Endometrium (tissue), 2 donors: ENCODE measurements at regions not wholly inside any gene's neighbourhood (a gene's known extent, or its start where the extent isn't known, plus 50 kb on each side); places are given as distances from the start of the nearest gene placed in this dataset.
"Not testable (repeated sequence)": the region's sequence is repeated elsewhere in the genome, so short reads cannot be mapped to it uniquely, and the experiment has no call there.

Experiments
- FAIRE-seq: peaks from 2 replicates; lab custom pipeline; 2012; peaks lifted over from hg19 to GRCh38; lab: Jason Lieb, UNC
- donor health status: control.
- donor health status: control.

DNA sequence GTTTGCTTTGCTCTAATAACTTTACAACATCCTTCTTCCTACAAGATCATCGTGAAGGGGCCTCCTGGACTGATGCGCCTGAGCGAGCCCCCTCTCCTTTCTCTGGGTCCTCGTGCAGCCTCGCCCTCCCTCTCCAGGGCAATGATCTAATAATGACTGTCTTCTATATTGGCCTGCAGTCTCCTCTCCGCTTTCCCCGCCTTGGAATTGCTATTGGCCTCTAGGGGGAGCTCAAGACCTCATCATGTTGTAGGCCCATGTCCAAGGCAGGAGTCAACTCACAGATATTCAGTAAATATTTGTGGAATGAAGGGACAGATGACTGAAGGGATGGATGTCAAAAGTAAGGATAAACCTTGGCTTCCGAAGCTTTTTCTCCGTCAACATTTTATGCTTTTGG lies 1180.3 kb downstream of the TYW1 start:
- no peak for FAIRE-seq

DNA sequence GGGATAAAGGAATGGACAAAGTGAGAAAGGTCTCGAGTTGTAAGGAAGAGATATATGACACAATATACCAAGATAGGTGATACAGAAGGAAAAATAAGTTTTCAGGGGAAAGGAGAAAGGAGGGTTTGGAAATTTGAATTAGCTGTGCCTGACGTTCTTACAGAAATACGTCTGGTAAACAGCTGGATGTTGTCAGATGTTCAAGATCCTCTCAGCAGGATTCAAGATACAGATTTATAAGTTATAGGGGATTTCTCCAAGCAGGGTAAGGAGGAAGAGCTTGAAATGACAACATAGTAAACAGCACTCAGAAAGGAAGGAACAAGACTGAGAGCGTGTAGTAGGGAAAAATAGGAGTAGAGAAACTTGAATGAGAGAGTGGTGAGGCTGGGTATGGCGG lies 1184.1 kb downstream of the TYW1 start:
- FAIRE-seq, result no peak

DNA sequence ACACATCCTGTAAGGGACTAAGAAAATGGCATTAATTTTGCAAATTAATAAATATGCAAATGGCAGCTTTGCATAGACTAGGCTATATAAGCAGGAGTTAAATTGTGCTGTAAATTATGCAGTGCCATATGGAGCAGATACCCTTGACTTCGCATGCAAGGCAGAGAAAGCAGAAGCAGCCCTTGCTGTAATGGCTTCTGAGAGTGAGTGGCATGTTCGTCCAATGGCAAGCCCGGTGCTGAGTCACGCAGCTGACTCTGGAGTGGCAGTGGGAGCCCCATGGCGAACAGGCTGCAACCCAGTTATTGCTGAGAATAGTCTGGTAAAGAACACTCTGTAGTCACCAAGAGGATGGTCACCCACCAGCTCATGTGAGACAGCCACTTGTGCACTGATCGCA lies 1186.5 kb downstream of the TYW1 start:
- FAIRE-seq, result no peak

DNA sequence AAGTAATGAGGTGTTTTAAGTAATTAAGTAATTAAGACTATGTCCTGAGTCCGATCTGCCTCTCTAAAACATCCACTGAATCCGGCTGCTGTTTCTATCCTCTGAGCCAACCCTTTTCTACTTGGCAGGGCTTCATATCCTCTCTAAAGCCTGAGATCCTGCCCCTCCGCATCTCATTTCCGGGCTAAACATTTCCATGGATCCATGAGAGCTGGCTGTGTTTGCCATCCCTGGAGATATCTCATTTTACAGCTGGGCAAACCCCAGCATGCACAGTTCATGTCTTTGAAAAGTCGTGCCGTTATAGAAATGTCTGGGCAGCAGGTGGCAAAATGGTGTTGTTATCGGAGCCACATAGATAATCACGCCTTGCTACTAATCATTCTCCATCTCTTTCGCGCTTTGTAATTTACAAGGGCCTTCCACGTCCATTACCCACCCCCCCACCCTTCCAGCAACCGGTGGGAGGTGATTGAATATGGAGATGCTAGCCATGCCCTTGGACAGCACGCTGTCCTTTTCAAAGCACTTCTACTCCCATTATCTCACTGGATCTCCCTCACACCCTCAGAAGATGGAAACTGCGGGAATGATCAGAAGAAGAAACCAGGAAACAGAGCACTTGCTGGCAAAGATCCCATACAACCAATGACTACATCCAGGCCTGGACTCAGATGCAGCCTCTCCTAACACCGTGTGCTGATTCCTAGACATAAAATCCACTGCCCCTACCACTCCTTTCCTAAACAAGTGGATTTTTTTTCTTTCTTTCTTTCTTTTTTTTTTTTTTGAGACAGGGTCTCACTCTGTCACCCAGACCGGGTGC lies 1189.2 kb downstream of the TYW1 start:
- no peak for FAIRE-seq

DNA sequence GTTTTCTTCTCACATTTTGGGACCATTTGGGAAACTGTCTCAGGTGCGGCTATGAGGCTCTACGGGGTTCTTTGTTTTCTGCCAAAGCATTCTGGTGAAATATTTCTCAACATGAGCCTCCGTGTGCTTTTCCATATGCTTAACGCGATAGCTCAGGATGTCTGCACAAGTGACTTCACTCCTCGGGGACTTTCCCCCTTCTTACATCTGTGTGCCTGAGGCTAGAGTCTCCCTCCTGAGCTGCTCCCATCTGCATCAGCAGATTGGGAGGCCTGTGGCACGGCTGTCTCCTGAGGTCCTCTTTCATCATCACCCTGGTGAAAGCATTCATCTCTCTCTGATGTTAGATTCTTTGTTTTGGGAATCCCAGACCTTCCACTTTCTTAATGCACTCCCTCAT lies 1190.9 kb downstream of the TYW1 start:
- no peak for FAIRE-seq

DNA sequence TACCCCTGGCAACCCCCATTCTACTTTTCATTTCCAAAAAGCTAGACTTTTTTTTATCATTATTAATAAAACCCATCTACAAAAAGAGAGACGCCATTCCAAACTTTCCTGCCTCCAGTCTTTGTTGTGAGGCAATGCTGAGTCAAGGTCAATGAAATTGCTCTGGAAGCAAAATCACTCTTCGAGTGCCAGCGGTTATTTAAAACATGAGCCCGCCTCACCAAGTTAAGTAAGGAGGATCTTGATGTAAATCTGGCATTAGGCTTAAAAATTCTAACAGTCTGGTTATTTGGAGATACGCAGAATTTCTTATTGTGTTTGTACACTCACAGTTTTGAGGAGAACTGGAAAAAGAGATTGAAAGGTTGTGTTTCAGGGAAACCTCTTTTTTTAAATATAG lies 1196.3 kb downstream of the TYW1 start:
- no peak for FAIRE-seq

DNA sequence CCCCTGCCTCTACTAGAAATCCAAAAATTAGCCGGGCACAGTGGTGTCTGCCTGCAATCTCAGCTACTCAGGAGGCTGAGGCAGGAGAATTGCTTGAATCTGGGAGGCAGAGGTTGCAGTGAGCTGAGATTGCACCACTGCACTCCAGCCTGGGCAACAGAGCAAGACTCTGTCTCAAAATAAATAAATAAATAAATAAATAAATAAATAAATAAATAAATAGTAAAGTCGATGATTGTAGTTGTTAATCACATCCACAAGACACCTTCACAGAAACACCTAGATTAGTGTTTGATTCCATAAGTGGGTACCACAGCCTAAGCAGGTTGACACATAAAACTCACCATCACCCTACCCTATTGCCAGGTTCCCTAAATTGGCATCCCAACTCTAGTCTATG lies 1199.0 kb downstream of the TYW1 start:
- not testable (repeated sequence) for FAIRE-seq

DNA sequence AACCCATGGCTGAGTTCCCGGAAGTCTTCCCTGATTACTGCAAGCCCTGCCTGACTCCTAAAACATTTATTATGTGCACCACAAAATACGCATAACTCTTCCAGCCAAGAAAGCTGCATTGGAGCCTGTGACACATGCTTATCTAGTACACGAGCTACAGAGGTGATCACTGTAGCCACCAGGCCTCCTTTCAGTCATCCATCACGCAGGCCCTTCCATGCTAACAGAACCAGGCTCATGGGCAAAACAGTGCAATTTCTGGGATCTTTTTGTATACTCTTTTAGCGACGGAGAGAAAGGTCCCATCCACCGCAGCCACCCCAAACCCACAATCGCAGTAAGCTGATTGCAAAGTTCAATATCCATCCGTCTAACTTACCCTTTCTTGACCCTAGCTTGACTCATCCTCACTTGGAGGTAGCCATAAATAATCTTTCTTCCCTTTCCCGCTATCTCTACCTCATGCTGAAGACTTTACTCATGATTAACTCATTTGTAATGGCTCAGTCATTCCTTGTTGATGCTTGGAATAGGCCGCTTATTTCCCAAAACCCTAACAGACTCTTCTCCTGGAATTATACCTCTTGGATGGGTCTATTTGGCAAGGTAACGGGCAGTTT lies 1203.5 kb downstream of the TYW1 start:
- no peak for FAIRE-seq

DNA sequence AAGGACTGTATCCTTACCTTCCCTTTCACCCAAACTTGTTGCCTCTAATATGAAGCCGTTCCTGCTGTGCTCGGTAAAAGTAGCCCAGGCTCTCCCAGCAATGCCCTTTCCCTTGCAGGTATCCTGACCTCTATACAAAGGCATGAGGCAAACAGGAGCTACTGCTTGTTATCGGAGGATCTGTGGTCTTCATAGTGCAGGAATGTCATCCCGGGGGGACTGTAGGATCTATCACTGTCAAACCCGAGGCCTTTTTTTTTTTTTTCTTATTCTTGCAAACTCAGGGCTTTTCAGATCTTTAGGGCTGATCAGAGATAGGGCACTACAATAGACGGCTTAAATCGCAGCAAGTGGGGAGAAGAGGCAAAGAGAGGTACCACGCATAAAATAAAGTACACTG lies 1206.6 kb downstream of the TYW1 start:
- no peak for FAIRE-seq

DNA sequence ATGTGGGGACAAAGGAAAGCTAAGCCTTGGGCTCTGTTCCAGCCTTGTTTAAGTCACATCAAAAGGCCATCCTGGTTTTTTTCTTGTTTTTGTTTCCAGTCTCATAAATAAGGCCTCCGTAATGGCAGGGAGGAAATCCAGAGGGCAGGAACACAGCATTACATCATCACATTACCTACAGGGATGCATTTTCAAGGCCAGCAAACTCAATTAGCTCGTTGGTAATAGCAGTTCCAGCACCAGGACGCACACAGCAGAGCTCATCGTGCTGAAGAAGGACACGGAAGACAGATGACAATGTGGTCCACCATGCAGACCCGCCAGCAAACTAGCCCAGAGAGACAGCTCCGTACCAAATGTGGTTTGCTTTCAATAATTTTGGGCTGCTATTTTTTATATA lies 1209.2 kb downstream of the TYW1 start:
- FAIRE-seq, result no peak

DNA sequence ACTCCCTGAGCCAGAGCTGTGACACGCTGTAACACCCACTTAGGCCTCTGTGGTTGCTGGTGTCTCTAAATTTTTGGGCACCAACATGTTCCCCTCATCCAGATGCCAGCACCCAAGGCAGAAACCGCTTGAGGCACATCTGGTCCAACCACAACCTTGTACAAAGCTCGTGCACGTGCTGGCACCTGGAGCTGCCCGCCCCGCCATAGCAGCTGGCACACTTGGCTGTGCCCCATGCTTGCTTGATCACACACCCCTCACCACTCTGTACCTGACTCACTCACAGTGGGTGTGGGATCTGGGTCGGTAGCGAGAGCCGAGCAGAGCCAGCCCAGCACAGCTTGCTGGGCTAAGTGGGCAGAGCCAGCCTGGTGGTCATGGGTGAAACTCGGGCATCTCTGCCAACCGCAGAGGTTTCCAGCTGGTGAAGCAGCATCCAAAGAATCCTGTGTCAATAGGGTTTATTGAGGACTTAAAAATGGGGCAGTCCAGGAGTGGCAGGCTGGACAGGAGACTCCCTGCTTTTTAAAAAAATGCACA lies 1210.4 kb downstream of the TYW1 start:
- no peak for FAIRE-seq

DNA sequence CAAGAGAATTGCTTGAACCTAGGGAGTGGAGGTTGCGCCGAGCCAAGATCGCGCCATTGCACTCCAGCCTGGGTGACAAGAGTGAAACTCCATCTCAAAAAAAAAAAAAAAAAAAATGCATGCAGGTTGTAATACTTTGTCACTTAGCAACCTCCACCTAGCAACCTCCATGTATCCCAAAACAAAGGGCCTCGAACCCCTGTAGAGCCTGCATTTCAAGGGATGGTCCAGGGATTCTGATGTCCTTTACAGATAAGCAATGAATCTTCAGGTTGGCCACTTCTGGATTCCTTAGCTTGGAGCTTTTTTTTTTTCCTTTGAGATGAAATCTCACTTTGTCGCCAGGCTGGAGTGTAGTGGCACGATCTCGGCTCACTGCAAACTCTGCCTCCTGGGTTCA lies 1211.0 kb downstream of the TYW1 start:
- no peak for FAIRE-seq

DNA sequence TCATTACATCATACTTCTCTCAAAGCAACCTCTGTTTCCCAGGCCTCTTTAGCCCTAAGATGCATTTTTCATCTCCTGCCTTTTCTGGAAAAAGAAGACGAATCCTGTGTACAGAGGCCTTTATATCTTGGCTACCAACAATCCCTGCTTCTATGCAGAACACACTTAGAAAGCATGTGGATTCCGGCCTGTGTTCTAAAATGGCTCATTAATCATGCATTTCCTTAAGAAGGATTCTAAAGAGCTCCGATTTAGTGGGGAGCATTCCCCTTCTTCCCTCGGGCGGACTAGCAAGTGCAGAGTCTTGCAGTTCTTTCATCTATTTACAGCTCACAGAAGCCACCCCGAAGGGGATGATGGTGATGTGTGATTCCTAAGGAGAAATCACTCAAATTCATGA lies 1212.9 kb downstream of the TYW1 start:
- no peak for FAIRE-seq

DNA sequence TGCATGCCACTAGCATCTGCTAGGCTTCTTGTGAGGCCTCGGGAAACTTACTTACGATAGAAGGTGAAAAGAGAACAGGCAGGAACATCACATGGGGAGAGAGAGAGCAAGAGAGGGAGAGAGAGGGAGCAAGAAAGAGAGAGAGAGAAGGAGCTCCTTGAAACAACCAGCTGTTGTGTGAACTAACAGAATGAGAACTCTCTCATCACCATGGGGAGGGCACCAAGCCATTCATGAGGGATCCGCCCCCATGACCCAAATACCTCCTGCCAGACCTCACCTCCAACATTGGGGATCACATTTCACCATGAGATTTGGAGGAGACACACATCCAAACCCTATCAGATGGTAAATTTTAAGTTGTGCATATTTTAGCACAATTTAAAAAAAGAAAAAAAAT lies 1217.2 kb downstream of the TYW1 start:
- no peak for FAIRE-seq

DNA sequence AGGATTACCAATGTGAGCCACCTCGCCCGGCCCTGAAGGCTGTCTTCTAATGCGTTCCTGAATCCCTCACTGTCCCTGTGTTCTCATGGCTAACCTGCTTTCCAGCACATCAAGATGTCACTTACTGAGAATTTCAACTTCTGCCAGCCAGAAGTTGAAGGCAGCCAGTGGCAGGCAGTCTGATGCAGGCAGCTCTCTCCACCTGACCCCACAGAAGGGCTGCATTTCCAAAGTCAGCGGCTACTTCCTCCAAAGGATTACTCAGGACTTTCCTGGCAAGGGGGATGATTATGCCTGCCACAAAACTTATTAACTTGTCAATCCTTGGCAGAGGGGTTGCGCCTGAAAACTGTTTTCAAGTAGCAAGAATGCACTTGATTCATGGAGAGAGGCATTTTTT lies 1219.4 kb downstream of the TYW1 start:
- no peak for FAIRE-seq

DNA sequence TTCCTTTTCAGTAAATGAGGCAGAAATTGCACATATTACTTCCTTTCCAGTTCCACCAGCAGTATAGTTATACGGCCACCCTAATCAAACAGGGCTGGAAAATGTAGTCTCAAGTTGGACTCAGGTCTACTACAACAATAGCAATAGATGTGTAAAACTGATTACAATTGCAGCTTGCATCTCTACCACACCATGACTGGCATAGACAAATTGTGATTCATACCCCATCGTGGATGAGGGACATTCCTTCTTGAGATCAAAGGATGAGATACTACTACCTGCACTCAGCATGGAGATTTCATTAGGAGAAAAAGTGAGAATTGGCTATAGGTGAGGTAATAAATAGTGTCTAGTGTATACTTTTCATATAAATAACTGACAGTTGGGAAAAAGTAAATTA lies 1220.8 kb downstream of the TYW1 start:
- FAIRE-seq, result no peak

DNA sequence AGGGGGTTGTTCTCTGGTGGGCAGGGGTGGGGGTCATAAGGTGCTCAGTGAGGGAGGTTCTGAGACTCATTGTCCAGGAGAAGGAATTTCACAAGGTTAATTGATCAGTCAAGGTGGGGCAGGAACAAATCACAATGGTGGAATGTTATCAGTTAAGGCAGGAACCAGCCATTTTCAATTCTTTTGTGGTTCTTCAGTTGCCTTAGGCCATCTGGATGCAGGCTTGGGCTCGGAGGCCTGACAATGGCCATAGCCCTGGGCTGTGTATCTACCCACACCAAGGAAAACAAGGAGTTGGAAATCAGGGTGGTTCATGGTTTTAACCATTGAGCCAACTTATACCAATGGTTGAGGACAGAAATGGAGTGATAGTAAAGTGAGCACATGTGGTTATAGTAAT lies 1221.8 kb downstream of the TYW1 start:
- FAIRE-seq, result no peak

DNA sequence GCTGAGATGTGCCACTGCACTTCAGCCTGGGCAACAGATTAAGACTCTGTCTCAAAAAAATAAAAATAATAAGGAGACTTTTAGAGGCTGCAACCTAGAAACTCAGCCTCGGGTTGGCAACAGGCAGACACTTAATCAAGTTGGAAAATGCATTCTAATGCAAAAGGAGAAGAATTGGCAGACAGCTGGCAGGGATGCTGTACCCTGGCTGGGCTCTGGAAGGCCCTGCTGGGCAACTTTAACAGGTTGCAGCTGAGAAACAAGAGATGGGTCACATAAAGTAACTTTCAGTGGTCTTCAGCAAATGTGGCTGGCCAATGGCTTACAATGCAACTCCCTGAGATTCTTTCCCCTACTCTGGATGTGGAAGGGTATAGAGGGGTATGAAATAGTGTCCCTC lies 1225.7 kb downstream of the TYW1 start:
- FAIRE-seq, result no peak

DNA sequence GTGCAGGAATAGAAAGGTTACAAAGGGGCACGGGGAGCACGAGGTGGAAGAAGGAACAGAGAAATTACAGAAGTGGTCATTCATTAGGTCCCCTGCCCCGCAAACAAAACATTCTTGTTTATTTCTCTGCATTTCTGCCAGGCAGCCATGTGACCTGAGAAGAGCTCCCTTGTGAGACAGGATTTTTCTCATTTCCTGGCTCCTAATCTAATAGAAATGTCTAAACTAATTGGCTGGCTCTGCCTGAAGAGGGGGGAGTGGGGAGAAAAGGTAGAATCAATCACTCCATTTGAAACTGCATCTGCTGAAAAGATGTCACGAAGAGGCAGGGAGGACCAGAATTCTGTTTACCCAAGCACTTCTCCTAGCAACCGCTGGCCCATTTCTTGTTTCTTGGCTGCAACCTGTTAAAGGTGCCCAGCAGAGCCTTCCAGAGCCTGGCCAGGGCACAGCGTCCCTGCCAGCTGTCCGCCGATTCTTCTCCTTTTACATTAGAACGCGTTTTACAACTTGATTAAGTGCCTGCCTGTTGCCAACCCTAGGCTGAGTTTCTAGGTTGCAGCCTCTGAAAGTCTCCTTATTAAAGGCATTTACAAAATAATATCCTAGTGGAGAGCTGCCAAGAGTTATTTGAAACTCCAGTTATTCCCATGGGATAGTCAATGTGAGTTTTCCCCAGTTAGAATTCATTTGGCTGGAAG lies 1227.6 kb downstream of the TYW1 start:
- FAIRE-seq, result peak; percentile 82

DNA sequence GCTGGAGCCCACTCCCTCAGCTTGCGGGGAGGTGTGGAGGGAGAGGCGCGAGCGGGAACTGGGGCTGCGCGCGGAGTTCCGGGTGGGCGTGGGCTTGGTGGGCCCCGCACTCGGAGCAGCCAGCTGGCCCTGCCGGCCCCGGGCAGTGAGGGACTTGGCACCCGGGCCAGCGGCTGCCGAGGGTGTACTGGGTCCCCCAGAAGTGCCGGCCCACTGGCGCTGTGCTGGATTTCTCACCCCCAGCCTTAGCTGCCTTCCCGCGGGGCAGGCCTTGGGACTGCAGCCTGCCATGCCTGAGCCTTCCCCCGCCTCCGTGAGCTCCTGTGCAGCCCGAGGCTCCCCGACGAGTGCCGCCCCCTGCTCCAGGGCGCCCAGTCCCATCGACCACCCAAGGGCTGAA lies 1234.4 kb downstream of the TYW1 start:
- FAIRE-seq, result not testable (repeated sequence)

DNA sequence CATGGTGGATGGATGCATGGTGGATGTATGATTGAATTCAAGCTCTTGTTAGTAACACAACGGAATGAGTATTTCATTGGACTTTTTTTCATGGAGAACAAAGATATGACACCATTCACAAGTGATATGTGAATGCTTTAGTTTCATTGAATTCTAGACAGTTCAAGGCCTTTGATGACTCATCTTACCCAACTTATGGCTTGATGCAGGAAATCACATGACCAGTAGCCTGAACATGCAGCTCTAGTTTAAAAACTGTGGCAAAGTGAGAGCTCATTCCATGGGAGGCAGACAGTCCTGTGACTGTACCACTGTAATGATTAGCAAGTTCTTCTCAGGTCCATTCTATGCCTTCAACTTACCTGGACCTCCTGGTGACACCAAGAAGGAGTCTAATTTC lies 1239.3 kb downstream of the TYW1 start:
- no peak for FAIRE-seq

DNA sequence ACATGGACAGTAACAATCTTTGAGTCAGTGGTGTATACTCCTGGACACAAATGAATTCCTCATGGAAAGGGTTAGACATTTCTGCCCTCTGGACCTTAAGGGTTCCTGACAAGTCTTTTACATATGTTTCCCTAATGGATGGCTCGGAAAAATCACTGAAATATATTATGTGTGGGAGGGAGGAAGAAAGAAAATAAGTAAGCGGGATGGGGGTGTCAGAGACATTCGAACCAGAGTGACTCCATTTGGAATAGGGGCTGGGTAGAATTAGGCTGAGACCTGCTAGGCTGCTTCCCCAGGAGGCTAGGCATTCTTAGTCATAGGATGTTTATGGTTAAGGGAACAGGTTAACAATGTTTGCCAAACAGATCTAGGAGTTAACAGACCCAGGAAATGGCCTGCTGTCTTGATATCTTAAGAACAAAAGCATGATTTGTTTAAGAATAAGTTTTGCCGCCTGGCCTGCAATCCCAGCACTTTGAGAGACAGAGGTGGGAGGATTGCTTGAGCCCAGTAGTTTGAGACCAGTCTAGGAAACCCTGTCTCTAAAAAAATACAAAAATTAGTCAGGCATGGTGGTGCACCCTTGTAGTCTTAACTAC lies 1241.7 kb downstream of the TYW1 start:
- no peak for FAIRE-seq

DNA sequence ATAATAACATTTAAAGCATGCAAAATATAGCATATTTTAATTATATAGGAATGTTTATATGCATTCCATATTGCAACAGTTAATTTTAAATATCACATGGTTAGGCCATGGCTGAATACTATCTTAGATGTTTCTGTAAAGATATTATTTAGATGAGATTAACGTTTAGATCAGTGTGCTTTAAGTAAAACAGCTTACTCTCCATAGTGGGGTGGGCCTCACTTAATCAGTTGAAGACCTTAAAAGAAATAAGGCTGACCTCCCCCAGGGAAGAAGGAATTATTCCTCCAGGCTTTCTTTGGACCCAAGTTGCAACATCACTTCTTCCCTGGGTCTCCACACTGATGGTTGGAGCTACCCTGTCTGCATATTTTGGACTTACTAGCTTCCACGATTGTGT lies 1246.5 kb downstream of the TYW1 start:
- FAIRE-seq, result no peak
